HepG2 (cell line): ENCODE measurements at regions not wholly inside any gene's neighbourhood (a gene's known extent, or its start where the extent isn't known, plus 50 kb on each side); places are given as distances from the start of the nearest gene placed in this dataset.

Source experiments
- ATAC-seq: fragments of 200-7000 bp; cut with Tn5 transposase; 3 replicates; pipeline ENCODE4 v1.9.1; 2020; ENCODE audit warnings: mild to moderate bottlenecking, moderate library complexity
- BruUV-seq: library from RNA; stranded (reverse); fragments of 400-500 nt; replicated peaks from 2 replicates; lab custom pipeline; 2021; lab: Mats Ljungman, UMichigan
- CTCF ChIA-PET: fragments of 300-600 bp; formaldehyde crosslinking; extraction: SDS; loops from one replicate; lab custom pipeline; 2021; ENCODE audit warnings: low total read pairs, inconsistent platforms, low intra/inter-chr PET ratio; lab: Yijun Ruan, JAX
- POLR2A ChIA-PET: fragments of 350-600 bp; sonication (Branson Sonifier 250); formaldehyde crosslinking; loops from one replicate; lab custom pipeline; 2020; ENCODE audit warnings: antibody characterized with exemption, inconsistent platforms; lab: Yijun Ruan, JAX
- DNase-seq: peaks from one replicate; pipeline ENCODE4 v3.0.0-alpha.2; 2015; ENCODE audit warnings: low spot score
- FAIRE-seq: peaks from 3 replicates; lab custom pipeline; 2011; peaks lifted over from hg19 to GRCh38; lab: Jason Lieb, UNC
- H2AFZ ChIP-seq: one replicate; pipeline ENCODE4 v1.6.1; 2011; ENCODE audit warnings: low read length, inconsistent platforms
- H3K27ac ChIP-seq: fragments of 300-600 bp; 3 replicates; pipeline ENCODE4 v1.8.0; 2011; ENCODE audit warnings: mixed run types, mild to moderate bottlenecking, mixed read lengths, low read length, inconsistent platforms; ENCODE audit not compliant: insufficient read depth; ENCODE audit errors: extremely low read length
- H3K27me3 ChIP-seq, 2 experiments: fragments of 200-600 bp in 1 of 2; 2 replicates in 1 of 2; 3 replicates in 1 of 2; pipeline versions ENCODE4 v1.6.0 to v1.8.0; 2011; ENCODE audit warnings: low read length in 2 of 2, mild to moderate bottlenecking in 2 of 2, moderate library complexity in 2 of 2, inconsistent platforms in 1 of 2; ENCODE audit not compliant: insufficient read depth in 2 of 2, control insufficient read depth in 1 of 2
- H3K36me3 ChIP-seq, 2 experiments: fragments of 200-600 bp in 1 of 2; replicated peaks in 1 of 2; 2 replicates in 1 of 2; 3 replicates in 1 of 2; pipeline versions ENCODE4 v1.5.1 to v1.8.0; 2011; ENCODE audit warnings: low read length in 2 of 2, inconsistent platforms in 1 of 2; ENCODE audit not compliant: insufficient read depth in 2 of 2, control insufficient read depth in 1 of 2
- H3K4me1 ChIP-seq: 2 replicates; pipeline ENCODE4 v1.5.1; 2012; ENCODE audit warnings: low read length, inconsistent platforms; ENCODE audit not compliant: insufficient read depth
- H3K4me2 ChIP-seq: 2 replicates; pipeline ENCODE4 v1.6.0; 2011; ENCODE audit warnings: low read depth, low read length, inconsistent platforms
- H3K4me3 ChIP-seq, 3 experiments: fragments of 200-600 bp in 1 of 3; sonication (generic), shearing (Covaris generic) in 1 of 3; replicated peaks in 1 of 3; 2 replicates each; pipeline ENCODE4 v1.5.1; 2011 to 2016; ENCODE audit warnings: low read length in 3 of 3, inconsistent platforms in 2 of 3, low read depth in 2 of 3, mild to moderate bottlenecking in 2 of 3, control low read depth in 1 of 3, mixed read lengths in 1 of 3; ENCODE audit not compliant: insufficient read depth in 1 of 3
- H3K79me2 ChIP-seq: one replicate; pipeline ENCODE4 v1.6.1; 2011; ENCODE audit warnings: low read length, inconsistent platforms; ENCODE audit not compliant: insufficient read depth
- H3K9ac ChIP-seq: 2 replicates; pipeline ENCODE4 v1.6.0; 2011; ENCODE audit warnings: mild to moderate bottlenecking, low read depth, low read length, inconsistent platforms; ENCODE audit not compliant: insufficient read depth
- H3K9me3 ChIP-seq: 2 replicates; pipeline ENCODE4 v1.5.1; 2012; ENCODE audit warnings: mild to moderate bottlenecking, low read length
- H4K20me1 ChIP-seq: 2 replicates; pipeline ENCODE4 v1.6.0; 2011; ENCODE audit warnings: inconsistent platforms, mild to moderate bottlenecking, low read length, moderate library complexity; ENCODE audit not compliant: insufficient read depth
- E2F2 ChIP-seq: sonication (generic); formaldehyde crosslinking; IDR thresholded peaks from 2 replicates; pipeline ENCODE4 v1.4.0; 2020; ENCODE audit warnings: missing genetic modification reagents, borderline replicate concordance
- ELK4 ChIP-seq: sonication (generic); formaldehyde crosslinking; IDR thresholded peaks from 2 replicates; pipeline ENCODE4 v1.9.0; 2021; ENCODE audit warnings: missing genetic modification reagents, borderline replicate concordance
- GZF1 ChIP-seq: sonication (generic); formaldehyde crosslinking; IDR thresholded peaks from 2 replicates; pipeline ENCODE4 v1.5.1; 2020; ENCODE audit warnings: mild to moderate bottlenecking, missing genetic modification reagents
- ISX ChIP-seq: sonication (generic); formaldehyde crosslinking; conservative IDR thresholded peaks from 2 replicates; pipeline ENCODE4 v1.5.0; 2020; ENCODE audit warnings: missing genetic modification reagents
- NKX3-1 ChIP-seq: sonication (generic); formaldehyde crosslinking; IDR thresholded peaks from 2 replicates; pipeline ENCODE4 v1.5.0; 2020; ENCODE audit warnings: missing genetic modification reagents
- POLR2A ChIP-seq, 2 experiments: IDR thresholded peaks; 2 replicates each; pipeline ENCODE4 v1.6.1; 2011; ENCODE audit warnings: low read depth in 2 of 2, low read length in 2 of 2, mild to moderate bottlenecking in 1 of 2, moderate library complexity in 1 of 2; ENCODE audit not compliant: insufficient read depth in 1 of 2
- THRA ChIP-seq: sonication (generic); formaldehyde crosslinking; IDR thresholded peaks from 2 replicates; pipeline ENCODE4 v1.4.0; 2020; ENCODE audit warnings: missing genetic modification reagents, borderline replicate concordance
- ZNF253 ChIP-seq: sonication (generic); formaldehyde crosslinking; IDR thresholded peaks from 2 replicates; pipeline ENCODE4 v1.8.0; 2022; ENCODE audit warnings: mild to moderate bottlenecking, missing genetic modification reagents, borderline replicate concordance
- ZNF720 ChIP-seq: sonication (generic); formaldehyde crosslinking; IDR thresholded peaks from 2 replicates; pipeline ENCODE4 v1.4.0; 2020; ENCODE audit warnings: missing genetic modification reagents
- WGBS: methylation state at CpG from one replicate; pipeline ENCODE4 v1.1.6; 2017; ENCODE audit warnings: low lambda C conversion rate; 5-methylcytosine and 5-hydroxymethylcytosine counted together
- in situ Hi-C: cut with HindIII; loops from 2 replicates; pipeline ENCODE4 v1.10.0; 2017; ENCODE audit warnings: low pct_unique_long_range_greater_than_20kb; ENCODE audit not compliant: extremely low pct_ligation_motif_present
- intact Hi-C: fragments of 100-400 bp; cut with micrococcal nuclease; formaldehyde crosslinking; loops from one replicate; pipeline ENCODE4 v1.10.0; 2022; ENCODE audit not compliant: unreplicated experiment

- H3K36me3 ChIP-seq = no peaks in the 10 kb centered on the region
- H4K20me1 ChIP-seq = no peaks in the 10 kb centered on the region
- in situ Hi-C loops = no loop called here
- no peak for DNase-seq
- H3K4me1 ChIP-seq = no peaks in the 10 kb centered on the region
- no peaks in the 10 kb centered on the region for H3K9me3 ChIP-seq
- H3K27me3 ChIP-seq = no peaks in the 10 kb centered on the region
- no peak for TF ChIP-seq NKX3-1 (CRISPR knock-in tag)
- TF ChIP-seq GZF1 = no peak
- TF ChIP-seq ZNF253 (CRISPR knock-in tag) = no peak
- no peak for TF ChIP-seq ZNF720 (CRISPR knock-in tag)
- TF ChIP-seq ISX (CRISPR knock-in tag) = no peak
- no peak for TF ChIP-seq THRA (CRISPR knock-in tag)
- no peak for TF ChIP-seq ELK4 (CRISPR knock-in tag)
- TF ChIP-seq POLR2A (IDR thresholded peaks at IDR 0.05; ENCODE audit: insufficient read depth in 1 of 2, low read depth in 2 of 2, low read length in 2 of 2) = no peak
- TF ChIP-seq E2F2 = no peak
- intact Hi-C loops = no loop called here
- FAIRE-seq = no peak
- H3K4me3 ChIP-seq = no peak overlapping the region
- no peak overlapping the region for H3K27ac ChIP-seq
- ATAC-seq = no peak
- no peak overlapping the region for H2AFZ ChIP-seq
- no peak overlapping the region for H3K4me2 ChIP-seq
- ChIA-PET POLR2A (no interaction called here), CTCF (no interaction called here)
- BruUV-seq = no TSS peak
- no peak overlapping the region for H3K9ac ChIP-seq
- no peaks in the 10 kb centered on the region for H3K79me2 ChIP-seq
- WGBS = 42% methylated on average over 5 of the region's 5 CpGs
Observed at GRCh38 chr5:88937406-88937805, 54.4 kb upstream of the MEF2C start.
